ENCODE measurements at regions not wholly inside any gene's neighbourhood (a gene's known extent, or its start where the extent isn't known, plus 50 kb on each side); places are given as distances from the start of the nearest gene placed in this dataset.

DNA sequence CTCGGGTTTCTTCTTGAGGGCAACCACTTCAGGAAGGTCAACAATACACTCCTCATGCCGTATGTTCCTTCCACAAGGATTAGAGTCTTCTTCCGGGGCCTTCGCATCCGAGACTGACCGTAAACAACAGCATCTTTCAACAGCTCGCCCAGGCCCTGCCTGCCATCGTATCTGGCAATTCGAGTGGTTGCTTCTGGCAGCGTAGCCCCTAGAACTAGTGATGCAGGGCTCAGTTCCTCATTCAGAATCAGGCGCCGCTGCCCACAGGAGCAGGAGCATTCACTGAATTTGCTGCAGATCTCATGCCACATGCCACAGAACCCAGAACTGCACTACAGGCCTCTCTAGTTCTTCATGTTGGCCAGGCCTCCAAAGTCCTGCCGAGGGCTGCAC, 59.0 kb upstream of the AFDN start:
- peaks cover 0 to 4% (median 0%) of the 10 kb centered on the region in 3 donors for H3K27me3 ChIP-seq
- DNase-seq = peak; percentile 39
- intact Hi-C loops (cut with DNase I) = no loop called here
- no peak for TF ChIP-seq CTCF (IDR thresholded peaks at IDR 0.05)
- no peak for TF ChIP-seq EP300 (IDR thresholded peaks at IDR 0.05)
- TF ChIP-seq POLR2A (IDR thresholded peaks at IDR 0.05) = no peak
- no peak for TF ChIP-seq POLR2AphosphoS5 (IDR thresholded peaks at IDR 0.05)
- no peaks in the 10 kb centered on the region for H3K36me3 ChIP-seq
- H3K27ac ChIP-seq = no peak overlapping the region
- 88 to 89% methylated on average over 13 of the region's 13 CpGs for WGBS, 2 donors
- no peak overlapping the region for H3K4me3 ChIP-seq
- H3K4me1 ChIP-seq = peaks cover 0 to 4% (median 0%) of the 10 kb centered on the region in 4 donors
- H3K9me3 ChIP-seq = no peaks in the 10 kb centered on the region

- Histone ChIP-seq H3K27me3 (peaks cover 0 to 4% (median 0%) of the 10 kb centered on the region in 3 donors), H3K4me3 (no peak overlapping the region), H3K9me3 (no peaks in the 10 kb centered on the region), H3K27ac (no peak overlapping the region), H3K4me1 (peaks cover 0 to 4% (median 0%) of the 10 kb centered on the region in 4 donors), H3K36me3 (no peaks in the 10 kb centered on the region)
- peak; percentile 36 for DNase-seq
- intact Hi-C loops (cut with DNase I) = no loop called here
- TF ChIP-seq POLR2AphosphoS5 (IDR thresholded peaks at IDR 0.05) (no peak), CTCF (IDR thresholded peaks at IDR 0.05) (no peak), EP300 (IDR thresholded peaks at IDR 0.05) (no peak), POLR2A (IDR thresholded peaks at IDR 0.05) (no peak)
- 96% methylated on average over 18 of the region's 18 CpGs for WGBS, 2 donors
These were observed 58.1 kb upstream of the AFDN start for GRCh38 chr6:167768471-167769215.

DNA sequence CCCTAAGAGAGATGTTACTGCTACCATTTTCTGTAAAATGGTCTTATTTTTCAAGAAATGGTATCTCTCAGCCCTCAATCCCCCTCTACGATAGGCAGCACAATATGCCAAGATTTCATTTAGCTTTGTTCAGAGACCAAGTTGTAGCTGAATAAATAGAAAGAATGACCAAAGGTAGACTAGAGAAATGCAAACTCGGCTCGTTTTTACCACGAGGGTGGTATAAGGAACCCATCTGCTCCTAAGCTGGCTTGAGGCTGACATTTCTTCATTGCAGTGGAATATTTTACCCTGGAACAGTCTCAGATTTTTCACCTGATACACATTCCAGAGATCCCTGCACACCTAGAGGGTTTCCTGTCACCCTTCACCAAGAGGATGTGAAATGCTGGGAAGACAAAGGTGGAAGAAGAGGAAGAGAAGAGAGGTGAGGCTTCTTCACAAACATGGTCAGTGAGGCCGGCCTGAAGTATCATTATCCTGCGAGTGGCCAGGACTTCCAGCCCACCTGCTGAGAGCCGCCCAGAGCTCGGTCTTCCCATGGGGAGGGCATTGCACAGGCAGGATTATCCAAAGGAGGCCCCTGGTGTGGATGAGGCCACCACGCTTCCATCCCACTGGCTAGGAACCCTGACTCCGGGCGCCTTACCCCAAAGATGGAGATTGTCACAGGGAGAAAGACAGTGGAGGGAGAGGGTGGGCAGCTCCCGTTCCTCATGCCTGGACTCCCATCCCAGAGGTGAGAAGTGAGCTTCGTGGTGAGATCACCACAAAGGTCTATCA, 57.1 kb upstream of the AFDN start:
- intact Hi-C loops (cut with DNase I) = no loop called here
- TF ChIP-seq EP300 (IDR thresholded peaks at IDR 0.05) (no peak), POLR2A (IDR thresholded peaks at IDR 0.05) (no peak), POLR2AphosphoS5 (IDR thresholded peaks at IDR 0.05) (no peak), CTCF (IDR thresholded peaks at IDR 0.05) (no peak)
- Histone ChIP-seq H3K9me3 (no peaks in the 10 kb centered on the region), H3K4me1 (peaks cover 0 to 4% (median 0%) of the 10 kb centered on the region in 4 donors), H3K36me3 (no peaks in the 10 kb centered on the region), H3K27me3 (peaks cover 0 to 4% (median 0%) of the 10 kb centered on the region in 3 donors), H3K4me3 (no peak overlapping the region), H3K27ac (no peak overlapping the region)
- WGBS, 2 donors = 94 to 95% methylated on average over 13 of the region's 13 CpGs
- peak; percentile 53 for DNase-seq

GRCh38 chr6:167770291-167770955, 56.3 kb upstream of the AFDN start:
- Histone ChIP-seq H3K27ac (no peak overlapping the region), H3K36me3 (no peaks in the 10 kb centered on the region), H3K4me3 (no peak overlapping the region), H3K4me1 (peaks cover 0 to 4% (median 0%) of the 10 kb centered on the region in 4 donors), H3K27me3 (peaks cover 0 to 4% (median 0%) of the 10 kb centered on the region in 3 donors), H3K9me3 (no peaks in the 10 kb centered on the region)
- intact Hi-C loops (cut with DNase I) = no loop called here
- WGBS, 2 donors = 84 to 85% methylated on average over 14 of the region's 14 CpGs
- no peak for TF ChIP-seq CTCF (IDR thresholded peaks at IDR 0.05)
- TF ChIP-seq EP300 (IDR thresholded peaks at IDR 0.05) = no peak
- no peak for TF ChIP-seq POLR2A (IDR thresholded peaks at IDR 0.05)
- TF ChIP-seq POLR2AphosphoS5 (IDR thresholded peaks at IDR 0.05) = no peak
- peak; percentile 52 for DNase-seq
